GM21786 (cell line): ENCODE measurements at regions not wholly inside any gene's neighbourhood (a gene's known extent, or its start where the extent isn't known, plus 50 kb on each side); places are given as distances from the start of the nearest gene placed in this dataset.

Experiments
- ATAC-seq: cut with Tn5 transposase; IDR thresholded peaks from one replicate; pipeline ENCODE4 v1.9.1; 2021; ENCODE audit not compliant: unreplicated experiment

- ATAC-seq: peak; percentile 88
Observed at GRCh38 chr2:57759822-57760300, 286.7 kb upstream of the VRK2 start.

- ATAC-seq: peak; percentile 66
Observed at GRCh38 chr2:57760381-57760801, 286.2 kb upstream of the VRK2 start.

- ATAC-seq: no peak
Observed at GRCh38 chr2:57776916-57777315, 269.7 kb upstream of the VRK2 start.

GRCh38 chr2:57782587-57782986 is 264.0 kb upstream of the VRK2 start:
- no peak for ATAC-seq

GRCh38 chr2:57793310-57793709 is 253.3 kb upstream of the VRK2 start:
- ATAC-seq: no peak

GRCh38 chr2:57796527-57796926 is 250.1 kb upstream of the VRK2 start:
- ATAC-seq: no peak

GRCh38 chr2:57798346-57798745 is 248.3 kb upstream of the VRK2 start:
- ATAC-seq: no peak

GRCh38 chr2:57802243-57802642 is 244.4 kb upstream of the VRK2 start:
- ATAC-seq: no peak

GRCh38 chr2:57804971-57805370 is 241.6 kb upstream of the VRK2 start:
- ATAC-seq: no peak

GRCh38 chr2:57806449-57806968 is 240.1 kb upstream of the VRK2 start:
- ATAC-seq: no peak

GRCh38 chr2:57809230-57809629 is 237.4 kb upstream of the VRK2 start:
- peak; percentile 92 for ATAC-seq

GRCh38 chr2:57821088-57821487 is 225.5 kb upstream of the VRK2 start:
- no peak for ATAC-seq

GRCh38 chr2:57828221-57828620 is 218.4 kb upstream of the VRK2 start:
- no peak for ATAC-seq

GRCh38 chr2:57834666-57835065 is 211.9 kb upstream of the VRK2 start:
- no peak for ATAC-seq

- ATAC-seq: no peak
Observed at GRCh38 chr2:57842531-57842930, 204.1 kb upstream of the VRK2 start.

- no peak for ATAC-seq
Observed at GRCh38 chr2:57843158-57843557, 203.4 kb upstream of the VRK2 start.

- ATAC-seq: no peak
Observed at GRCh38 chr2:57848723-57849122, 197.9 kb upstream of the VRK2 start.

- no peak for ATAC-seq
Observed at GRCh38 chr2:57849843-57850242, 196.8 kb upstream of the VRK2 start.

GRCh38 chr2:57850415-57851130 is 196.0 kb upstream of the VRK2 start:
- no peak for ATAC-seq

- ATAC-seq: no peak
Observed at GRCh38 chr2:57855212-57855611, 191.4 kb upstream of the VRK2 start.

GRCh38 chr2:57859755-57860154 is 186.9 kb upstream of the VRK2 start:
- no peak for ATAC-seq

GRCh38 chr2:57862153-57862552 is 184.5 kb upstream of the VRK2 start:
- no peak for ATAC-seq

GRCh38 chr2:57862727-57863126 is 183.9 kb upstream of the VRK2 start:
- ATAC-seq: no peak
